ENCODE measurements at regions not wholly inside any gene's neighbourhood (a gene's known extent, or its start where the extent isn't known, plus 50 kb on each side); places are given as distances from the start of the nearest gene placed in this dataset.

DNA sequence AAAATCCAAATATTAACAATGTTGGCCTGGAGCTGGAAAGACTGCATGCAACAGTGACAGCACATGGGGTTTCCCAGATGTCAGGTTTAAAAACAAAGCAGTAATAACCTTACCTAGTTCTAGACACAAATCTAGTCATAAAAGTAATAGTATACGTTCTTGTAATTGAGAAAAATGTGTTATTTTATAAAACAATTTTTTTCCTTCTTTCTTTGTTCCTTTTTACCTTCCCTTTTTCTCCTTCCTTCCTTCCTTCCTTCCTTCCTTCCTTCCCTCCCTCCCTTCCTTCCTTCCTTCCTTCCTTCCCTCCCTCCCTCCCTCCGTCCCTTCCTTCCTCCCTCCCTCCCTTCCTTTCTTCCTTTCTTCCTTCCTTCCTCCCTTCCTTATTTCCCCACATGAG lies 242.7 kb upstream of the PDE10A start:
- Histone ChIP-seq H3K4me2 (ENCODE audit: low read length) (no peak overlapping the region), H3K9me3 (ENCODE audit: low read length) (no peaks in the 10 kb centered on the region), H4K20me1 (ENCODE audit: insufficient read depth) (no peaks in the 10 kb centered on the region), H3K79me2 (replicated peaks; ENCODE audit: insufficient read depth, low read length) (no peaks in the 10 kb centered on the region), H3K36me3 (ENCODE audit: insufficient read depth, low read length) (no peaks in the 10 kb centered on the region), H3K27me3 (ENCODE audit: insufficient read depth, low read depth, low read length) (no peaks in the 10 kb centered on the region), H3K4me3 (ENCODE audit: low read length) (no peak overlapping the region), H2AFZ (ENCODE audit: low read depth, low read length) (no peak overlapping the region), H3K9ac (ENCODE audit: low read length) (no peak overlapping the region), H3F3A (ENCODE audit: insufficient read depth, low read length, poor library complexity, severe bottlenecking) (no peaks in the 10 kb centered on the region), H3K9me2 (ENCODE audit: insufficient read depth, low read length) (no peaks in the 10 kb centered on the region), H3K27ac (ENCODE audit: low read length) (no peak overlapping the region)
- TF ChIP-seq RAD21 (conservative IDR thresholded peaks at IDR 0.05) (no peak), MXI1 (conservative IDR thresholded peaks at IDR 0.05; ENCODE audit: poor library complexity, severe bottlenecking) (no peak), EP300 (conservative IDR thresholded peaks at IDR 0.05; ENCODE audit: poor library complexity, severe bottlenecking) (no peak), EZH2 (IDR thresholded peaks at IDR 0.05; ENCODE audit: borderline replicate concordance, insufficient read depth, low read length, poor library complexity, severe bottlenecking) (no peak), TAF1 (IDR thresholded peaks at IDR 0.05; ENCODE audit: low read depth) (no peak), POLR2AphosphoS5 (IDR thresholded peaks at IDR 0.05) (no peak), SMC3 (conservative IDR thresholded peaks at IDR 0.05; ENCODE audit: poor library complexity) (no peak)
- TF ChIP-seq, protein P1, sequence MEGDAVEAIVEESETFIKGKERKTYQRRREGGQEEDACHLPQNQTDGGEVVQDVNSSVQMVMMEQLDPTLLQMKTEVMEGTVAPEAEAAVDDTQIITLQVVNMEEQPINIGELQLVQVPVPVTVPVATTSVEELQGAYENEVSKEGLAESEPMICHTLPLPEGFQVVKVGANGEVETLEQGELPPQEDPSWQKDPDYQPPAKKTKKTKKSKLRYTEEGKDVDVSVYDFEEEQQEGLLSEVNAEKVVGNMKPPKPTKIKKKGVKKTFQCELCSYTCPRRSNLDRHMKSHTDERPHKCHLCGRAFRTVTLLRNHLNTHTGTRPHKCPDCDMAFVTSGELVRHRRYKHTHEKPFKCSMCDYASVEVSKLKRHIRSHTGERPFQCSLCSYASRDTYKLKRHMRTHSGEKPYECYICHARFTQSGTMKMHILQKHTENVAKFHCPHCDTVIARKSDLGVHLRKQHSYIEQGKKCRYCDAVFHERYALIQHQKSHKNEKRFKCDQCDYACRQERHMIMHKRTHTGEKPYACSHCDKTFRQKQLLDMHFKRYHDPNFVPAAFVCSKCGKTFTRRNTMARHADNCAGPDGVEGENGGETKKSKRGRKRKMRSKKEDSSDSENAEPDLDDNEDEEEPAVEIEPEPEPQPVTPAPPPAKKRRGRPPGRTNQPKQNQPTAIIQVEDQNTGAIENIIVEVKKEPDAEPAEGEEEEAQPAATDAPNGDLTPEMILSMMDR (IDR thresholded peaks at IDR 0.05; ENCODE audit: poor library complexity, severe bottlenecking): no peak
- TF ChIP-seq, protein P2, sequence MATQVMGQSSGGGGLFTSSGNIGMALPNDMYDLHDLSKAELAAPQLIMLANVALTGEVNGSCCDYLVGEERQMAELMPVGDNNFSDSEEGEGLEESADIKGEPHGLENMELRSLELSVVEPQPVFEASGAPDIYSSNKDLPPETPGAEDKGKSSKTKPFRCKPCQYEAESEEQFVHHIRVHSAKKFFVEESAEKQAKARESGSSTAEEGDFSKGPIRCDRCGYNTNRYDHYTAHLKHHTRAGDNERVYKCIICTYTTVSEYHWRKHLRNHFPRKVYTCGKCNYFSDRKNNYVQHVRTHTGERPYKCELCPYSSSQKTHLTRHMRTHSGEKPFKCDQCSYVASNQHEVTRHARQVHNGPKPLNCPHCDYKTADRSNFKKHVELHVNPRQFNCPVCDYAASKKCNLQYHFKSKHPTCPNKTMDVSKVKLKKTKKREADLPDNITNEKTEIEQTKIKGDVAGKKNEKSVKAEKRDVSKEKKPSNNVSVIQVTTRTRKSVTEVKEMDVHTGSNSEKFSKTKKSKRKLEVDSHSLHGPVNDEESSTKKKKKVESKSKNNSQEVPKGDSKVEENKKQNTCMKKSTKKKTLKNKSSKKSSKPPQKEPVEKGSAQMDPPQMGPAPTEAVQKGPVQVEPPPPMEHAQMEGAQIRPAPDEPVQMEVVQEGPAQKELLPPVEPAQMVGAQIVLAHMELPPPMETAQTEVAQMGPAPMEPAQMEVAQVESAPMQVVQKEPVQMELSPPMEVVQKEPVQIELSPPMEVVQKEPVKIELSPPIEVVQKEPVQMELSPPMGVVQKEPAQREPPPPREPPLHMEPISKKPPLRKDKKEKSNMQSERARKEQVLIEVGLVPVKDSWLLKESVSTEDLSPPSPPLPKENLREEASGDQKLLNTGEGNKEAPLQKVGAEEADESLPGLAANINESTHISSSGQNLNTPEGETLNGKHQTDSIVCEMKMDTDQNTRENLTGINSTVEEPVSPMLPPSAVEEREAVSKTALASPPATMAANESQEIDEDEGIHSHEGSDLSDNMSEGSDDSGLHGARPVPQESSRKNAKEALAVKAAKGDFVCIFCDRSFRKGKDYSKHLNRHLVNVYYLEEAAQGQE (IDR thresholded peaks at IDR 0.05; ENCODE audit: borderline replicate concordance): no peak

DNA sequence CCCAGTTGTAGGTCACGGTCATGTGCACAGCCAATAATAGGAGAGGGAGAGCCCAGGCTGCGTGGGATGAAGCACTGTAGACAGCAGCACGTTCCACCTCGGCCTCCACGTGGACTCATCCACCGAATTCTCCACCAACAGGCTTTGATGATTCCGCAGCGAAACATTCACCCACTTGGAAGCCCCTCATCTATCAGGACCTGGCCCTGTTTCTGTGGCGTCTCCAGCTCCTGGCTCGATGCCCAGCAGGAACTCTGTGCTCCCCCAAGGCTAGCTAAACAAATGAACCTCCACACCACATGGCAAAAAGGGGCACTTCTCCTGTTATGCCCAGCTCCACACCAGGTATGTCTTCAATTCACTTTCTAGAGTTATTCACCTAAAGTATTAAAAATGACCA lies 237.9 kb upstream of the PDE10A start:
- no peak overlapping the region for H3K9ac ChIP-seq (ENCODE audit: low read length)
- no peaks in the 10 kb centered on the region for H3K9me2 ChIP-seq (ENCODE audit: insufficient read depth, low read length)
- H3K4me3 ChIP-seq (ENCODE audit: low read length): no peak overlapping the region
- H3K79me2 ChIP-seq (replicated peaks; ENCODE audit: insufficient read depth, low read length): no peaks in the 10 kb centered on the region
- no peak overlapping the region for H3K4me2 ChIP-seq (ENCODE audit: low read length)
- H3K27ac ChIP-seq (ENCODE audit: low read length): no peak overlapping the region
- H3K27me3 ChIP-seq (ENCODE audit: insufficient read depth, low read depth, low read length): no peaks in the 10 kb centered on the region
- no peaks in the 10 kb centered on the region for H3K9me3 ChIP-seq (ENCODE audit: low read length)
- no peaks in the 10 kb centered on the region for H3F3A ChIP-seq (ENCODE audit: insufficient read depth, low read length, poor library complexity, severe bottlenecking)
- no peaks in the 10 kb centered on the region for H4K20me1 ChIP-seq (ENCODE audit: insufficient read depth)
- H2AFZ ChIP-seq (ENCODE audit: low read depth, low read length): no peak overlapping the region
- no peaks in the 10 kb centered on the region for H3K36me3 ChIP-seq (ENCODE audit: insufficient read depth, low read length)
- TF ChIP-seq SMC3 (conservative IDR thresholded peaks at IDR 0.05; ENCODE audit: poor library complexity) (no peak), MXI1 (conservative IDR thresholded peaks at IDR 0.05; ENCODE audit: poor library complexity, severe bottlenecking) (no peak), EP300 (conservative IDR thresholded peaks at IDR 0.05; ENCODE audit: poor library complexity, severe bottlenecking) (no peak), TAF1 (IDR thresholded peaks at IDR 0.05; ENCODE audit: low read depth) (no peak), EZH2 (IDR thresholded peaks at IDR 0.05; ENCODE audit: borderline replicate concordance, insufficient read depth, low read length, poor library complexity, severe bottlenecking) (no peak)
- TF ChIP-seq, protein P2 (IDR thresholded peaks at IDR 0.05; ENCODE audit: borderline replicate concordance): no peak

Data from neural cell (in vitro differentiated cells).